ENCODE measurements at regions not wholly inside any gene's neighbourhood (a gene's known extent, or its start where the extent isn't known, plus 50 kb on each side); places are given as distances from the start of the nearest gene placed in this dataset.

- in situ Hi-C loops (cut with HindIII; ENCODE audit: low sequenced_read_pairs), result no loop called here
- H3K4me3 ChIP-seq (ENCODE audit: low read depth, low read length), result no peak overlapping the region
- no peak for TF ChIP-seq CTCF (IDR thresholded peaks at IDR 0.05; ENCODE audit: low read depth, low read length)
- DNase-seq (ENCODE audit: low read depth, low spot score), result no peak
Measured at GRCh38 chr11:30684772-30685171, 98.6 kb upstream of the MPPED2 start.

DNA sequence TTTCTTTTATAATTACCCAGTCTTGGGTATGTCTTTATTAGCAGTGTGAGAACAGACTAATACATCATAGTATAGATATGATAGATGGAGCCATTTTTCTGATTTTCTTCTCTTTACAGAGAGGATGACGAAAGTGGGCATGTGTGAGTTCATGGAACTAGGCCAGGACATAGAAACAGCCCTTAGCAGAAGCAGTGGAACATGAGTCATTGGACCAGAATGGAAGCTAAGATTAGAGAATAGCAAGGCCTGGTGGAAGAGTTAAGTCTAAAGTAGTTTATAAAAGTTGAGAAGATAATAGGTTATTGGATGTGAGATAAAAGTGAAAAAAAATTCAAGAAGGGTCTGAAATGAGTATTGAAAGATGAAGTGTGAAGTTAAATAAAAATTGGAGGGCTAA is 97.0 kb upstream of the MPPED2 start:
- no peak for DNase-seq (ENCODE audit: low read depth, low spot score)
- H3K4me3 ChIP-seq (ENCODE audit: low read depth, low read length), result no peak overlapping the region
- no peak for TF ChIP-seq CTCF (IDR thresholded peaks at IDR 0.05; ENCODE audit: low read depth, low read length)
- in situ Hi-C loops (cut with HindIII; ENCODE audit: low sequenced_read_pairs), result no loop called here

- H3K4me3 ChIP-seq (ENCODE audit: low read depth, low read length), result no peak overlapping the region
- no peak for DNase-seq (ENCODE audit: low read depth, low spot score)
- TF ChIP-seq CTCF (IDR thresholded peaks at IDR 0.05; ENCODE audit: low read depth, low read length), result no peak
- in situ Hi-C loops (cut with HindIII; ENCODE audit: low sequenced_read_pairs), result no loop called here
Measured at GRCh38 chr11:30666817-30667216, 80.7 kb upstream of the MPPED2 start.

GRCh38 chr11:30665067-30665466 is 78.9 kb upstream of the MPPED2 start:
- in situ Hi-C loops (cut with HindIII; ENCODE audit: low sequenced_read_pairs), result no loop called here
- no peak overlapping the region for H3K4me3 ChIP-seq (ENCODE audit: low read depth, low read length)
- DNase-seq (ENCODE audit: low read depth, low spot score), result no peak
- no peak for TF ChIP-seq CTCF (IDR thresholded peaks at IDR 0.05; ENCODE audit: low read depth, low read length)

DNA sequence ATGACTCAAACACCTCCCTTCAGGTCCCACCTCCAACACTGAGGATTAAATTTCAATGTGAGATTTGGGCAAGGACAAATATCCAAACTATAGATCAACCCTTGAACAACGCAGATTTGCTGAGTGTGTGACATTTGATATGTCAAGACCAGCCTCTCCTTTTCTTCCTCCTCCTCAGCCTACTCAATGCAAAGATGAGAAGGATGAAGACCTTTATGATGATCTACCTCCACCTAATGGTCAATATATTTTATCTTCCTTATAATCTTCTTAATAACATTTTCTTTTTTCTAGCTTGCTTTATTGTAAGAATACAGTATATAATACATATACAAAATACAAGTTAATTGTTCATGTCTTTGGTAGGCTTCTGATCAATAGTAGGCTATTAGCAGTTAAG is 67.5 kb upstream of the MPPED2 start:
- in situ Hi-C loops (cut with HindIII; ENCODE audit: low sequenced_read_pairs), result no loop called here
- DNase-seq (ENCODE audit: low read depth, low spot score), result no peak
- no peak for TF ChIP-seq CTCF (IDR thresholded peaks at IDR 0.05; ENCODE audit: low read depth, low read length)
- no peak overlapping the region for H3K4me3 ChIP-seq (ENCODE audit: low read depth, low read length)

GRCh38 chr11:30652801-30653200 is 66.6 kb upstream of the MPPED2 start:
- TF ChIP-seq CTCF (IDR thresholded peaks at IDR 0.05; ENCODE audit: low read depth, low read length), result no peak
- in situ Hi-C loops (cut with HindIII; ENCODE audit: low sequenced_read_pairs), result no loop called here
- H3K4me3 ChIP-seq (ENCODE audit: low read depth, low read length), result no peak overlapping the region
- no peak for DNase-seq (ENCODE audit: low read depth, low spot score)

DNA sequence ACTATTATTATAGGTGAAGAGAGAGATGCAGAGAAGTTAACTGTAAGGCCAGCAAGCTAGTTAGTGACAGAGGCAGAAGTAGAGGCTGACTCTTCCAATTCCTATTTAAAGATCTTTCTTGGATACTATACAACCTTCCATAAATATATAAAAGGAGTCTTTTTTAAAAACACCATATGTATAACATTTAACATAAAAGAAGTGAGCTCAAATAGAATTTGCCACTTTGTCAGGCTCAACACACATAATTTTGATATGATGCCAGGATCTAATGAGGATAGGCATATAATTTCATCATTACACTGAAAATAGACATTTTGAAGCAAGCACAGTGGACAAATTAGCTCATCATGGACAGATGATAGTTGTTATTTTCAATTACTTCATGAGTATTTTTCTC is 64.1 kb upstream of the MPPED2 start:
- in situ Hi-C loops (cut with HindIII; ENCODE audit: low sequenced_read_pairs), result no loop called here
- DNase-seq (ENCODE audit: low read depth, low spot score), result no peak
- no peak for TF ChIP-seq CTCF (IDR thresholded peaks at IDR 0.05; ENCODE audit: low read depth, low read length)
- H3K4me3 ChIP-seq (ENCODE audit: low read depth, low read length), result no peak overlapping the region

Measured in astrocyte of the spinal cord (primary cell).